Motor neuron (in vitro differentiated cells): ENCODE measurements at regions not wholly inside any gene's neighbourhood (a gene's known extent, or its start where the extent isn't known, plus 50 kb on each side); places are given as distances from the start of the nearest gene placed in this dataset.
"Not testable (repeated sequence)": the region's sequence is repeated elsewhere in the genome, so short reads cannot be mapped to it uniquely, and the experiment has no call there.

Experiments used
- ATAC-seq, 8 experiments: fragments of 200-7000 bp; cut with Tn5 transposase; replicated peaks in 6 of 8; 2 replicates each; pipeline ENCODE4 v1.8.0; 2021; ENCODE audit warnings: mild to moderate bottlenecking in 8 of 8, moderate library complexity in 8 of 8
- H3K27ac ChIP-seq, 2 donors: fragments of 250-450 bp; sonication (Bioruptor Pico); 2 replicates each; pipeline ENCODE4 v1.9.0; 2021; ENCODE audit warnings: antibody characterized with exemption in 2 of 2, mild to moderate bottlenecking in 2 of 2, moderate library complexity in 1 of 2
- H3K4me1 ChIP-seq, 2 donors: fragments of 250-450 bp; sonication (Bioruptor Pico); replicated peaks in 1 of 2; 2 replicates each; pipeline ENCODE4 v1.6.1; 2021; ENCODE audit warnings: antibody characterized with exemption in 2 of 2, mild to moderate bottlenecking in 2 of 2, moderate library complexity in 1 of 2
- H3K4me3 ChIP-seq, 5 donors: fragments of 250-450 bp; sonication (Bioruptor Pico); 2 replicates each; pipeline ENCODE4 v1.9.0; 2021; ENCODE audit warnings: antibody characterized with exemption in 5 of 5, mild to moderate bottlenecking in 5 of 5, moderate library complexity in 4 of 5
- WGBS, 10 experiments: fragments of 450-650 bp; shearing (Covaris generic); methylation state at CpG; one replicate each; pipeline ENCODE4 v1.0.0; 2022; 5-methylcytosine and 5-hydroxymethylcytosine counted together
- in situ Hi-C, 9 experiments: fragments of 400-800 bp; cut with MboI; loops; one replicate each; pipeline ENCODE4 v1.15.0; 2021; ENCODE audit warnings: low sequenced_read_pairs in 9 of 9, low pct_unique_long_range_greater_than_20kb in 2 of 9; ENCODE audit not compliant: unreplicated experiment in 9 of 9

DNA sequence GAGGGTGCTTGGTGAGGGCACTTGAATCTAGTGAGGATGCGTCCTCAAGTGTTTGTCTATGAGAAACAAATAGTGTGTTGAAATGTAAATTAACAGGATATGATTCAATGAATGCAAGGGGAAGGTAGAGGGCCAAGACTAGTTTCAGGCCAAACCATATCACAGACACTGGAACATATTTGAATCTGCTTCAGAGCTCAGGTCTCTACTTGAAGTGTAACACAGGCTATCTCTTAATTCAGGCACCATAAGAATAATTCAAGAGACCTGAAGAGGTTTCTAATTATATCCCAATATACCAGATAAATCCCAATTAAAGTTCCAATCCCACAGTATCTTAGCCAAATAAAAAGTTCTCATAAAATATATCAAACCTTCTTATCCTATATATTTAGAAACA, 146.5 kb upstream of the INTU start:
- Histone ChIP-seq H3K4me1 (no peaks in the 10 kb centered on the region), H3K27ac (no peak overlapping the region), H3K4me3 (no peak overlapping the region)
- ATAC-seq: no peak
- WGBS, 10 experiments: 56 to 100% (median 80%) methylated on average over 1 of the region's 1 CpG; no CpG with 5 or more reads in 4 of the 10 experiments
- in situ Hi-C loops: no loop called here

DNA sequence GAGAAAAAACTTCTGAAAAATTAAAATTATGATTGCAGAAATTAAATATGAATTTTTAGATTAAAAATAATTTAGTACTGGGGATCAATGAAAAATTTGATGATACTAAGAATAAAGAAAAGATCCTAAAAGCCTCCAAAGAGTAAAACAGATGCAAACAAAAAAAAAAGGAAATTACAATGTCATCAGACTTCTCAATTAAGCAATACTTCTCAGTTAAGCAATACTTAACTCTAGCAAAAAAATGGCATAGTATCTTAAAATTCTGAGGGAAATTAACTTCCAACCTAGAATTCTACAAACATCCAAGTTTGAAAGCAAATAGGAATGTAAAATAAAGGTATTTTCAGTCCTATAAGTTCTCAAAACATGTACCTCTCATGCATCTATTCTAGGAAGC, 141.2 kb upstream of the INTU start:
- Histone ChIP-seq H3K4me3 (no peak overlapping the region), H3K27ac (no peak overlapping the region), H3K4me1 (no peaks in the 10 kb centered on the region)
- in situ Hi-C loops: no loop called here
- ATAC-seq: no peak

- H3K4me3 ChIP-seq, ATAC-seq, H3K27ac ChIP-seq, H3K4me1 ChIP-seq, in situ Hi-C loops: not testable (repeated sequence)
- WGBS, 10 experiments: 40 to 100% (median 96%) methylated on average over 2 to 5 of the region's 9 CpGs; no CpG with 5 or more reads in 3 of the 10 experiments
Observed at GRCh38 chr4:127496875-127497274, 135.9 kb upstream of the INTU start.

- no peak overlapping the region for H3K4me3 ChIP-seq
- no peaks in the 10 kb centered on the region for H3K4me1 ChIP-seq
- in situ Hi-C loops: no loop called here
- no peak overlapping the region for H3K27ac ChIP-seq
- no peak for ATAC-seq
Observed at GRCh38 chr4:127498366-127498765, 134.4 kb upstream of the INTU start.

DNA sequence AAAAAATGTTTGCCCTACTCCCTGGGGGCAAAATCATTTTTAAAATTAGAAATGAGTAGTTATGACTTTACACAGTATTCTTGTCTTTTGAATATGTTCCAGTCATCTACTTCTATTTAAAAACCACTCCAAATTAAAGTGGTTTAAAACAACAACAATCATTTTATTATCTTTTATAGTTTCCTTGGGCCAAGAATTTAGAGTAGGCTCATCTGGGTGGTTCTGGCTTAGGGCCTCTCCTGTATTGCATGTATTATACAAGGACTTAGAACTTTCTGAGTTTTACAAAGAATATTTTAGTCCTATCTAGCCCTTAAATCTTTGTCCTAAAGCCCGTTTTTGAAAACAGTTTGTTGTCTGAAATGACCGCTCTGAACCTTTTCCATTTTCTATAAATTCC, 132.5 kb upstream of the INTU start:
- WGBS, 10 experiments: 46 to 100% (median 79%) methylated on average over 1 to 2 of the region's 2 CpGs
- Histone ChIP-seq H3K27ac (no peak overlapping the region), H3K4me3 (no peak overlapping the region), H3K4me1 (no peaks in the 10 kb centered on the region)
- no peak for ATAC-seq
- in situ Hi-C loops: no loop called here

DNA sequence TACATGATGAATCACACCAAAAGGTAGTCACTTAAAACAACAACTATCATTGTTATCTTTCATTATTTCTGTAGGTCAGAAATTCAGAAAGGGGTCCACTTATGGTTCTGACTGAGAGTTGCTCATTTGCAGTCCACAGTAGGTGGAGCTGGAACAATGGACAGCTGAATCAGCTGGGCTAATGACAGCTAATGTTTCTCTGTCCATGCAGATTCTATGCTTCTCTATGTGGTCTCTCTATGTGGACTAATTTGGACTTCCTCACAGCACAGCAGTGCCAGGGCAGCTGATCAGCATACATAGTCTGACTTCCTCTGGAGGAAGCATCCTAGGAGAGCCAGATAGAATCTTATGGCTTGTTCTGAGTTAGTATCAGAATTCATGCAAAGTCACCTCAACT, 131.7 kb upstream of the INTU start:
- no peak overlapping the region for H3K4me3 ChIP-seq
- ATAC-seq: peak in 5 of 8 experiments; percentile 25 to 96 (median 35)
- in situ Hi-C loops: no loop called here
- no peak overlapping the region for H3K27ac ChIP-seq
- H3K4me1 ChIP-seq: no peaks in the 10 kb centered on the region

DNA sequence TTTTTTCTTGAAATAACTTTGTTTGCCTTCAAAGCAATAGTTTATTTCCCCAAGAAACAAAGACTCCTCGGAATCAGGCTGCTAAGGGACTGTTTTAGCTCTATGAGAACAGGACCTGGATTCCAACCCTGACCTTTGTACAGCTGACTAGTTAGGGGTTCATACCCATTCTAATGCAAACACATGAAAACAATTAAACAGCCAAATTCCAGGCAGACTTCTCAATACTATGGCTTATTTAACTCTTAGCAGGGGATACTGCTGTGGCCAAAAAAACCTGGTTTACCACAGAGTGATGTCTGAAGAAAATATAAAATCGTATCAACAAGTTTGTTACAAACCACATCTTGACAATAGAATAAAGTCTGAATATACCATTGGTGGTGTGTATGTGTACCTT, 129.6 kb upstream of the INTU start:
- H3K4me1 ChIP-seq: no peaks in the 10 kb centered on the region
- WGBS, 10 experiments: 0 to 68% (median 26%) methylated on average over 1 to 2 of the region's 2 CpGs; no CpG with 5 or more reads in 2 of the 10 experiments
- in situ Hi-C loops: no loop called here
- no peak for ATAC-seq
- H3K4me3 ChIP-seq: no peak overlapping the region
- H3K27ac ChIP-seq: no peak overlapping the region

- Histone ChIP-seq H3K27ac (no peak overlapping the region), H3K4me3 (no peak overlapping the region), H3K4me1 (no peaks in the 10 kb centered on the region)
- 0 to 100% (median 78%) methylated on average over 1 of the region's 1 CpG; no CpG with 5 or more reads in 3 of the 10 experiments for WGBS, 10 experiments
- peak in 1 of 8 experiments; percentile 38 for ATAC-seq
- in situ Hi-C loops: no loop called here
Observed at GRCh38 chr4:127505203-127505602, 127.6 kb upstream of the INTU start.

GRCh38 chr4:127506283-127506682, 126.5 kb upstream of the INTU start:
- in situ Hi-C loops: no loop called here
- 83% methylated on average over 1 of the region's 1 CpG; no CpG with 5 or more reads in 9 of the 10 experiments for WGBS, 10 experiments
- ATAC-seq: no peak
- no peak overlapping the region for H3K27ac ChIP-seq
- H3K4me1 ChIP-seq: no peaks in the 10 kb centered on the region
- H3K4me3 ChIP-seq: no peak overlapping the region

GRCh38 chr4:127509155-127509554, 123.6 kb upstream of the INTU start:
- Histone ChIP-seq H3K4me3 (no peak overlapping the region), H3K27ac (no peak overlapping the region), H3K4me1 (no peaks in the 10 kb centered on the region)
- in situ Hi-C loops: no loop called here
- ATAC-seq: no peak
- 0 to 100% (median 63%) methylated on average over 1 of the region's 1 CpG for WGBS, 10 experiments

DNA sequence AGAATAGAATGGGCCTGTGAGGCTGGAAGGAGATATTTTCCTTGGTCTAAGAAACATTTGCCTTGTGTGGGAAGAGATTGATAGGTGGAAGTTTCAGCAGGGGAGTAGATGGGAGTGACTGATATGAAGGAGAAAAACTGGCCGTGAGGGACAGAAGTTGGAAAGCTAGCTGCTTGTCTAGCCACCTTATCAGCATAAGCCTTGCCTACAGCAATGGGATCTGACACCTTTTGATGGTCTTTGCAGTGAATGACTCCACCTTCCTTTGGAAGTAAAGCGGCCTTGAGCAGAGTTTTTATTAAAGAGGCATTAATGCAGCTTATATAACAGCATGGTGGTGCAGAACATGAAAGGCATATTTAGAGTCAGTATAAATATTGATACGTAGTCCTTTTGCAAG, 120.1 kb upstream of the INTU start:
- H3K4me3 ChIP-seq, H3K4me1 ChIP-seq, in situ Hi-C loops, H3K27ac ChIP-seq, ATAC-seq: not testable (repeated sequence)
- 67 to 100% (median 89%) methylated on average over 1 to 3 of the region's 3 CpGs; no CpG with 5 or more reads in 2 of the 10 experiments for WGBS, 10 experiments

DNA sequence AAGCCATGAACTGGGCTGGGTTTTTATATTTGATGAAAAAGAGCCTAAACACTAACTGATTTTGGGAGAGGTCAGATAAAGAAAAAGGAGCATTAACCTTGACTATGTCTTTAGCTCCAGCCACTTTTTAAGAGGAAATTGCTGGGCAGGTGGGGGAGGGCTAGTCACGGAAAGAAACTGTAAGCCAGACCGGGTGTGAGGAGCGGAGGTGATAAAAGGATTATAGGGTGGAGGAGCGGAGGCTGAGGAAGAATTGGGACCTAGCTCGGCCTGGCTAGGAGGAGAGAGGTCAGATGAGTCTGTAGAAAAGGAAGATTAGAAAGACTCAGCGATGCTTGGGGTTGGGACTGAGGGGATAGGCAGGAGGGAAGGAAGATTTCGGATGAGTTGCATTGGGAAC, 117.5 kb upstream of the INTU start:
- in situ Hi-C loops, H3K4me3 ChIP-seq, ATAC-seq, H3K4me1 ChIP-seq, H3K27ac ChIP-seq: not testable (repeated sequence)
- 43 to 94% (median 87%) methylated on average over 2 to 7 of the region's 7 CpGs; no CpG with 5 or more reads in 2 of the 10 experiments for WGBS, 10 experiments

DNA sequence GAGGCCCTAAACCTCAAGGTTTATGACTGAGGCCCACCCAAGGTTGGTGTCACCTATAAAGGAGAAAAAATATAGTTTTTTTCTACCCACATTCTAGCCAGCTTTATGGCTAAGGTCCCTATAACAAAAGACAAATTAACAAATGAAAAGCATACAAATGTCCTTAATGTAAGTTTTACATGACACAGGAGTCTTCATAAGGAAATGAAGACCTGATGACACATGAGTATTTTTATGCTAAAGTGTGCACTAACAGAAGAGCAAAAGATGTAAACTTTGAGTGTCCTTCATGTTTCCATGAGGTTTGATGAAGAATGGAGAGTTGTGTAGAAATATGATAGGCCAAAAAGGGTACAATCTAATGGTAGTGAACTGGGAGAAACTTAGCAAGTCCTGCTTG, 114.7 kb upstream of the INTU start:
- ATAC-seq: peak in 1 of 8 experiments; percentile 8
- no peak overlapping the region for H3K27ac ChIP-seq
- H3K4me1 ChIP-seq: no peaks in the 10 kb centered on the region
- in situ Hi-C loops: no loop called here
- H3K4me3 ChIP-seq: no peak overlapping the region

GRCh38 chr4:127521463-127521862, 111.3 kb upstream of the INTU start:
- in situ Hi-C loops: no loop called here
- Histone ChIP-seq H3K4me3 (no peak overlapping the region), H3K27ac (no peak overlapping the region), H3K4me1 (no peaks in the 10 kb centered on the region)
- ATAC-seq: no peak
- 0 to 94% (median 83%) methylated on average over 1 to 2 of the region's 2 CpGs; no CpG with 5 or more reads in 1 of the 10 experiments for WGBS, 10 experiments

- WGBS, 10 experiments: 0 to 86% (median 80%) methylated on average over 1 of the region's 1 CpG; no CpG with 5 or more reads in 5 of the 10 experiments
- H3K4me1 ChIP-seq: no peaks in the 10 kb centered on the region
- in situ Hi-C loops: no loop called here
- H3K27ac ChIP-seq: no peak overlapping the region
- ATAC-seq: no peak
- no peak overlapping the region for H3K4me3 ChIP-seq
Observed at GRCh38 chr4:127523369-127523768, 109.4 kb upstream of the INTU start.
